ENCODE measurements at regions not wholly inside any gene's neighbourhood (a gene's known extent, or its start where the extent isn't known, plus 50 kb on each side); places are given as distances from the start of the nearest gene placed in this dataset.

GRCh38 chr2:198311020-198311419 is 506.6 kb downstream of the PLCL1 start:
- in situ Hi-C loops (cut with MboI; ENCODE audit: low sequenced_read_pairs, unreplicated experiment) = loop anchor here (25.0 kb wide), 2 partner anchors 1176 to 1426 kb away; no protein-coding TSS in a partner anchor
- no peak for TF ChIP-seq CTCF (IDR thresholded peaks at IDR 0.05; ENCODE audit: borderline replicate concordance, control extremely low read depth, extremely low read depth, insufficient read depth, missing control alignments)

GRCh38 chr2:198309673-198310280 is 505.4 kb downstream of the PLCL1 start:
- peak; percentile 43 for DNase-seq (ENCODE audit: low spot score)
- peak; percentile 64 for TF ChIP-seq CTCF (IDR thresholded peaks at IDR 0.05; ENCODE audit: borderline replicate concordance, control extremely low read depth, extremely low read depth, insufficient read depth, missing control alignments)
- in situ Hi-C loops (cut with MboI; ENCODE audit: low sequenced_read_pairs, unreplicated experiment) = loop anchor here (25.0 kb wide), 2 partner anchors 1178 to 1428 kb away; no protein-coding TSS in a partner anchor

More at GRCh38 chr2:198311020-198311419, 506.6 kb downstream of the PLCL1 start:
- DNase-seq (ENCODE audit: low spot score) = no peak

GRCh38 chr2:198309081-198309480 is 504.7 kb downstream of the PLCL1 start:
- in situ Hi-C loops (cut with MboI; ENCODE audit: low sequenced_read_pairs, unreplicated experiment) = loop anchor here (25.0 kb wide), 2 partner anchors 1178 to 1428 kb away; no protein-coding TSS in a partner anchor
- TF ChIP-seq CTCF (IDR thresholded peaks at IDR 0.05; ENCODE audit: borderline replicate concordance, control extremely low read depth, extremely low read depth, insufficient read depth, missing control alignments) = no peak
- DNase-seq (ENCODE audit: low spot score) = no peak

GRCh38 chr2:198308368-198308767 is 504.0 kb downstream of the PLCL1 start:
- no peak for DNase-seq (ENCODE audit: low spot score)
- no peak for TF ChIP-seq CTCF (IDR thresholded peaks at IDR 0.05; ENCODE audit: borderline replicate concordance, control extremely low read depth, extremely low read depth, insufficient read depth, missing control alignments)
- in situ Hi-C loops (cut with MboI; ENCODE audit: low sequenced_read_pairs, unreplicated experiment) = loop anchor here (25.0 kb wide), 2 partner anchors 1179 to 1429 kb away; no protein-coding TSS in a partner anchor

GRCh38 chr2:198307093-198307492 is 502.7 kb downstream of the PLCL1 start:
- DNase-seq (ENCODE audit: low spot score) = no peak
- TF ChIP-seq CTCF (IDR thresholded peaks at IDR 0.05; ENCODE audit: borderline replicate concordance, control extremely low read depth, extremely low read depth, insufficient read depth, missing control alignments) = no peak
- in situ Hi-C loops (cut with MboI; ENCODE audit: low sequenced_read_pairs, unreplicated experiment) = loop anchor here (25.0 kb wide), 2 partner anchors 1180 to 1430 kb away; no protein-coding TSS in a partner anchor

GRCh38 chr2:198304859-198305258 is 500.5 kb downstream of the PLCL1 start:
- in situ Hi-C loops (cut with MboI; ENCODE audit: low sequenced_read_pairs, unreplicated experiment) = loop anchor here (25.0 kb wide), 2 partner anchors 1182 to 1432 kb away; no protein-coding TSS in a partner anchor
- DNase-seq (ENCODE audit: low spot score) = no peak
- no peak for TF ChIP-seq CTCF (IDR thresholded peaks at IDR 0.05; ENCODE audit: borderline replicate concordance, control extremely low read depth, extremely low read depth, insufficient read depth, missing control alignments)
